Activated CD8-positive, alpha-beta T cell treated with anti-CD3 and anti-CD28 coated beads for 36 hours (primary cell): ENCODE measurements at regions not wholly inside any gene's neighbourhood (a gene's known extent, or its start where the extent isn't known, plus 50 kb on each side); places are given as distances from the start of the nearest gene placed in this dataset.

ENCODE experiments used
- ATAC-seq: fragments of 200-7000 bp; cut with Tn5 transposase; one replicate; pipeline ENCODE4 v1.10.0; 2021; ENCODE audit warnings: mild to moderate bottlenecking, moderate library complexity
- CTCF ChIA-PET: fragments of 350-600 bp; sonication (Branson Sonifier 250); formaldehyde crosslinking; loops from one replicate; lab custom pipeline; 2021; ENCODE audit warnings: antibody characterized with exemption; lab: Charles Lee
- POLR2A ChIA-PET: fragments of 350-600 bp; sonication (Branson Sonifier 250); formaldehyde crosslinking; loops from one replicate; lab custom pipeline; 2021; ENCODE audit warnings: antibody characterized with exemption; lab: Charles Lee
- DNase-seq: peaks from one replicate; pipeline ENCODE4 v3.0.0-alpha.2; 2020
- H3K27ac Mint-ChIP-seq: one replicate; pipeline ENCODE4 v1.8.0; 2021; ENCODE audit warnings: mild to moderate bottlenecking, mixed read lengths
- H3K27me3 Mint-ChIP-seq: one replicate; pipeline ENCODE4 v1.8.0; 2021; ENCODE audit warnings: mixed read lengths
- H3K36me3 Mint-ChIP-seq: one replicate; pipeline ENCODE4 v1.8.0; 2021; ENCODE audit warnings: low read depth, mixed read lengths
- H3K4me1 Mint-ChIP-seq: one replicate; pipeline ENCODE4 v1.8.0; 2021; ENCODE audit warnings: low read depth, mixed read lengths
- H3K4me3 Mint-ChIP-seq: one replicate; pipeline ENCODE4 v1.8.0; 2021; ENCODE audit warnings: mild to moderate bottlenecking, moderate library complexity, mixed read lengths
- H3K9me3 Mint-ChIP-seq: one replicate; pipeline ENCODE4 v1.8.0; 2021; ENCODE audit warnings: mixed read lengths
- intact Hi-C: fragments of 100-400 bp; cut with micrococcal nuclease; formaldehyde crosslinking; loops from one replicate; pipeline ENCODE4 v1.10.0; 2022
- TF ChIP-seq, protein P1 (sequence below): fragments of 200-600 bp; IDR thresholded peaks from one replicate; pipeline ENCODE4 v1.8.0; 2022; ENCODE audit warnings: antibody characterized with exemption, mild to moderate bottlenecking

DNA sequence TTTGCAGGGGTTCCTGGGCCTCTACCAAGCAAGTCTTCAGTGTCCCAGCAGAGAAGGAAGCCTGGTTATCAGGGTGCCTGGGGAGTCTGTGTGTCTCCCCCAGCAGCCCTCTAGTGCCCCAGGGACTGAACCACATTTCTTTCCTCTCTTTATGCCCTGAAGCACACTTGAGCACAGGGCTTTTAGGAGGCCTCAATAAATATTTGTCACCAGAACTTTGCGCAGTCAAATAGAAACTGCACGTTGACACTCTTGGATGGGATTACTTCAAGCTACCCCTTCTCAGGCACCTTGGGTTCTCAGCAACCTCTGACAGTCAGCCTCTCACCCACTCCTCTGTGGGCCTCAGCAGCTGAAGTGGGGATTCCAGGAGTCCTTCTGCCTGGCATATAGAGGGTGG is 226.6 kb upstream of the HES1 start:
- DNase-seq, result no peak
- ChIA-PET POLR2A (no interaction called here), CTCF (no interaction called here)
- ATAC-seq, result peak; percentile 37
- H3K4me1 Mint-ChIP-seq, result peaks cover 16% of the 10 kb centered on the region
- H3K4me3 Mint-ChIP-seq, result no peak overlapping the region
- no peak overlapping the region for H3K27ac Mint-ChIP-seq
- intact Hi-C loops, result no loop called here
- H3K36me3 Mint-ChIP-seq, result no peaks in the 10 kb centered on the region
- H3K27me3 Mint-ChIP-seq, result no peaks in the 10 kb centered on the region
- TF ChIP-seq, protein P1, sequence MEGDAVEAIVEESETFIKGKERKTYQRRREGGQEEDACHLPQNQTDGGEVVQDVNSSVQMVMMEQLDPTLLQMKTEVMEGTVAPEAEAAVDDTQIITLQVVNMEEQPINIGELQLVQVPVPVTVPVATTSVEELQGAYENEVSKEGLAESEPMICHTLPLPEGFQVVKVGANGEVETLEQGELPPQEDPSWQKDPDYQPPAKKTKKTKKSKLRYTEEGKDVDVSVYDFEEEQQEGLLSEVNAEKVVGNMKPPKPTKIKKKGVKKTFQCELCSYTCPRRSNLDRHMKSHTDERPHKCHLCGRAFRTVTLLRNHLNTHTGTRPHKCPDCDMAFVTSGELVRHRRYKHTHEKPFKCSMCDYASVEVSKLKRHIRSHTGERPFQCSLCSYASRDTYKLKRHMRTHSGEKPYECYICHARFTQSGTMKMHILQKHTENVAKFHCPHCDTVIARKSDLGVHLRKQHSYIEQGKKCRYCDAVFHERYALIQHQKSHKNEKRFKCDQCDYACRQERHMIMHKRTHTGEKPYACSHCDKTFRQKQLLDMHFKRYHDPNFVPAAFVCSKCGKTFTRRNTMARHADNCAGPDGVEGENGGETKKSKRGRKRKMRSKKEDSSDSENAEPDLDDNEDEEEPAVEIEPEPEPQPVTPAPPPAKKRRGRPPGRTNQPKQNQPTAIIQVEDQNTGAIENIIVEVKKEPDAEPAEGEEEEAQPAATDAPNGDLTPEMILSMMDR, result no peak
- peaks cover 10% of the 10 kb centered on the region for H3K9me3 Mint-ChIP-seq

DNA sequence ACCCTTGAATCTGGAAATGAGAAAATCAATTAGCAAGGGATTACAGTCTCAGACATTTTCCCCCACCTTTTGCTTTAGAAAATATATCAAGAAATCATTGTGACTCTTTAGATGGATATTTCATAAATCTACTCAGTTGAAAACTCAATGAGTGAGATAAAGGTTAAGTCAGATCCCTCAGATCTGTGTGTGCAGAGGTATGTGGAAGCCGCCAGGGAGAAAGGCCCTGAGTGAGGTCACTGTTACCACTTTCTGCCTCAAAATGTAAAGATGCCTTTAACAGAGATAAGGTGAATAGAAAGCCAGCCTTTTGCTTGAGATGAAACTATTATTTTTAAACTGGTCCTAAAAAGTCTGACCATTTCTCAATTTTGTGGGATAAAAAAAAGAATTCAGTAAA is 225.6 kb upstream of the HES1 start:
- no peaks in the 10 kb centered on the region for H3K36me3 Mint-ChIP-seq
- DNase-seq, result no peak
- TF ChIP-seq, protein P1, result no peak
- CTCF ChIA-PET, result no interaction called here
- no peak overlapping the region for H3K4me3 Mint-ChIP-seq
- intact Hi-C loops, result no loop called here
- H3K4me1 Mint-ChIP-seq, result peaks cover 16% of the 10 kb centered on the region
- H3K27ac Mint-ChIP-seq, result no peak overlapping the region
- peaks cover 10% of the 10 kb centered on the region for H3K9me3 Mint-ChIP-seq
- POLR2A ChIA-PET, result no interaction called here
- no peaks in the 10 kb centered on the region for H3K27me3 Mint-ChIP-seq
- ATAC-seq, result no peak

DNA sequence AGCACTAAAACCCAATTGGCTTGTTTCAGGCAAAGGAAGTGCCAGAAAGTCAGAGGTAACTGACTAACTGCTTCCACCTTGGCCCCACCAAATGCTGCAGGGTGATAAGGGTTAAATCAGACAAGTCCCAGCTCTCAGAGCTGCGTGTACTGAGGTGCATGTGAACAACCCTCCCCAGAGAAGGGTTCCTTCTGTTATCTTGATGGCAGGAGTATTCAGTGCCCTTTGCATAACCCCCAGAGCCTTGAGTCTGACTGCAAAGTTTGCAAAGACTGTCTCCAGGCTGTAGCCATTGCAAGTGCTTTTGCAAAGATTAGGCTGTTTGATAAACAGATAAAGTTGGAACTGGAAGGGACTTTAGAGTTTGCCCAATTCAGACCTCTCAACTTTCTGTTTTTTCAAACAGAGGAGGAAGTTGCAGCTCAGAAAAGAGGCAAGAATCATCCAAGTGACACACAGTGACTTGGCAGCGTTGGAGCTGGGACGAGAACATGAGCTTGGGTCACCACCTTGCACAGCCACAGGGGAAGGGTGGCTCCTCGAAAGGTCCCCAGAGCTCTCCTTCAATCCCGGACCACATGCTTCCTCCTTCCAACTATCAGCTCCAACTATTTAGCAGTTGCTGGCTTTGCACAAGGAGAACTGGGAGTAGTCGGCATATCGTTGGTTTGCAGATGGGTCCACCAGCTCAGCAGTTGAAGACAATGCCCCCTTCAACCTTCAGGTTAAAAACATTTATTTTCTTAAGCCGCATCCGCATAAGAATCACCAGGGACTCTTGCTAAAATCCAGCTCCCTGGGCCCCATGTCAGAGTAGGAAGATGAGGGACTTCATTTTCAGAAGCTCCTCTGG is 224.8 kb upstream of the HES1 start:
- Mint-ChIP-seq H3K27ac (no peak overlapping the region), H3K27me3 (no peaks in the 10 kb centered on the region), H3K4me3 (no peak overlapping the region), H3K9me3 (peaks cover 10% of the 10 kb centered on the region), H3K4me1 (peaks cover 16% of the 10 kb centered on the region), H3K36me3 (no peaks in the 10 kb centered on the region)
- TF ChIP-seq, protein P1, result no peak
- peak; percentile 37 for DNase-seq
- CTCF ChIA-PET, result no interaction called here
- POLR2A ChIA-PET, result no interaction called here
- peak; percentile 74 for ATAC-seq
- intact Hi-C loops, result no loop called here

DNA sequence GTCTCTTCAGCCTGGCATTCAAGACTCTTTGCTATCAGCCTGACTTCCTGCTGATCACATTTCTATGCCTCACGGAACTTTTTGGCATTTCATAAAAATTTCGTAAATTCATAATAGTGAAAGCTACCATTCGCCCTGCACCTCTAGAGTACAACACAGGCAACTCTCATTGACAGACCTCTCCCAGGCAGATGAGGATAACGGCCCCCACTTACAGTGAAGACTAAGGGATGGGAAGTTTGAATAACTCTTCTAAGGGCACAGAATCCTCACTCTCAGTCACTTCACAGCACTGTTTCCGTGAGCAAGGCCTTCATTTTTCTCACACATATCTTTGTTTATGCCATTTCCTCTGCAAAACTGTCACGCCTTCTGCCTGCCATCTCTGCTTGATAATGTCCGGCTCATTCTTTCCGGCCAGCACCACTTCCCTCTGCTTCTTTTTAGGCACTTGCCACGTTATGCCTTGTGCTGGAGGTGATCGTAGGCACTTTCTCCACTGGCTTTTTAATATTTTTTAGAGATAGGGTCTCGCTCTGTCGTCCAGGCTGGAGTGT is 224.1 kb upstream of the HES1 start:
- H3K27me3 Mint-ChIP-seq, result no peaks in the 10 kb centered on the region
- H3K36me3 Mint-ChIP-seq, result no peaks in the 10 kb centered on the region
- H3K4me1 Mint-ChIP-seq, result peaks cover 16% of the 10 kb centered on the region
- ATAC-seq, result no peak
- peak overlapping the region; percentile 4 for H3K27ac Mint-ChIP-seq
- TF ChIP-seq, protein P1, result no peak
- no peak overlapping the region for H3K4me3 Mint-ChIP-seq
- DNase-seq, result peak; percentile 6
- ChIA-PET POLR2A (no interaction called here), CTCF (no interaction called here)
- intact Hi-C loops, result no loop called here
- H3K9me3 Mint-ChIP-seq, result peaks cover 10% of the 10 kb centered on the region

DNA sequence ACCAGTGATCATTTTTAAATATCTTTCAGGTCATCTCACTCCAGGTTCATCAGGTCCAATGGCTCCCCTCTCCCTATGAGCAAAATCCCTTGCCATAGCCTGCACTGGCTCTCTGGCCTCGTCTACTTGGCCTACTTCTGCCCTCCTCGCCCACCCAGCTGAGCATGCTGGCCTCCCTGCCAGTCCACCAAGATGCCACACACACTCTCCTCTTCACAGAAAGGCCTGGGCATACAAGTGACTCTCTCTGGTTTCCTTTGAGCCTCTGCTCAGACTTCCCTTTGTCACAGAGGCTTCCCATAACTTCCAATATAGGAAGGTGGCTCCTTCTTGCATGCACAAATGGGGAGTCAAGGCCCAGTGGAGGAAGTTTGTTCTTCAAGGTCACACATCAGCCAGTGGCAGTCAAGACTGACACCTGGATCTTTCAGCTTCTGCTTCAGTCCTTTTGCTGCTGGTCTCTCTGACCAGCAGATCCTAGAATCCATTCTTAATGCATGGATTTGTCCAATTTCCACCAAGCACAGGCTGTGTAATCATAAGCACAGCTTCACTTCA is 223.2 kb upstream of the HES1 start:
- ChIA-PET CTCF (no interaction called here), POLR2A (no interaction called here)
- intact Hi-C loops, result no loop called here
- Mint-ChIP-seq H3K36me3 (no peaks in the 10 kb centered on the region), H3K9me3 (peaks cover 8% of the 10 kb centered on the region), H3K27ac (no peak overlapping the region), H3K4me3 (no peak overlapping the region), H3K27me3 (no peaks in the 10 kb centered on the region), H3K4me1 (peaks cover 16% of the 10 kb centered on the region)
- ATAC-seq, result no peak
- TF ChIP-seq, protein P1, result no peak
- no peak for DNase-seq
